H1 (cell line): ENCODE measurements at regions not wholly inside any gene's neighbourhood (a gene's known extent, or its start where the extent isn't known, plus 50 kb on each side); places are given as distances from the start of the nearest gene placed in this dataset.

ENCODE experiments used
- CTCF ChIA-PET: fragments of 300-600 bp; sonication (Branson Sonifier 250); formaldehyde crosslinking; loops from one replicate; lab custom pipeline; 2021; ENCODE audit not compliant: partially characterized antibody; lab: Charles Lee
- POLR2A ChIA-PET: fragments of 300-600 bp; sonication (Branson Sonifier 250); formaldehyde crosslinking; loops from one replicate; lab custom pipeline; 2021; ENCODE audit warnings: inconsistent platforms; ENCODE audit not compliant: partially characterized antibody; lab: Charles Lee
- DNase-seq, 2 experiments: peaks; one replicate each; pipeline versions ENCODE4 v3.0.0 to v3.0.0-alpha.2; 2010 to 2022; ENCODE audit warnings: low spot score in 2 of 2, low read depth in 1 of 2, mixed read lengths in 1 of 2
- FAIRE-seq: peaks from 2 replicates; lab custom pipeline; 2011; peaks lifted over from hg19 to GRCh38; lab: Jason Lieb, UNC
- H2AFZ ChIP-seq: 2 replicates; pipeline ENCODE4 v1.8.1; 2012; ENCODE audit warnings: low read length, inconsistent platforms
- H2AK5ac ChIP-seq: 2 replicates; pipeline ENCODE4 v1.6.1; 2013; ENCODE audit warnings: low read depth, low read length
- H2BK120ac ChIP-seq: replicated peaks from 2 replicates; pipeline ENCODE3; 2013; ENCODE audit warnings: low read depth, low read length, inconsistent platforms
- H2BK12ac ChIP-seq: 2 replicates; pipeline ENCODE4 v1.6.1; 2013; ENCODE audit warnings: low read depth, low read length
- H2BK15ac ChIP-seq: 2 replicates; pipeline ENCODE4 v1.6.1; 2013; ENCODE audit warnings: low read length
- H2BK20ac ChIP-seq: 2 replicates; pipeline ENCODE4 v1.6.1; 2013; ENCODE audit warnings: low read length
- H2BK5ac ChIP-seq: 2 replicates; pipeline ENCODE4 v1.6.1; 2013; ENCODE audit warnings: low read depth, low read length
- H3K14ac ChIP-seq: 2 replicates; pipeline ENCODE4 v1.6.1; 2013; ENCODE audit warnings: inconsistent platforms; ENCODE audit not compliant: insufficient read length
- H3K18ac ChIP-seq: 2 replicates; pipeline ENCODE4 v1.6.1; 2013; ENCODE audit warnings: low read length; ENCODE audit errors: extremely low read depth
- H3K23ac ChIP-seq: 2 replicates; pipeline ENCODE4 v1.6.1; 2013; ENCODE audit warnings: inconsistent platforms; ENCODE audit not compliant: insufficient read length
- H3K23me2 ChIP-seq: 2 replicates; pipeline ENCODE4 v1.6.1; 2013; ENCODE audit warnings: low read depth, low read length
- H3K27ac ChIP-seq: 2 replicates; pipeline ENCODE4 v1.6.1; 2011; ENCODE audit warnings: low read depth, low read length, inconsistent platforms
- H3K27me3 ChIP-seq, 4 experiments: replicated peaks in 1 of 4; 1 replicate in 1 of 4; 2 replicates in 3 of 4; pipeline versions ENCODE4 v1.6.1 to v1.8.1; 2011 to 2013; ENCODE audit warnings: low read length in 3 of 4, mild to moderate bottlenecking in 3 of 4, inconsistent platforms in 2 of 4, mixed read lengths in 2 of 4, moderate library complexity in 1 of 4; ENCODE audit not compliant: control insufficient read depth in 3 of 4, insufficient read depth in 3 of 4; ENCODE audit errors: extremely low read depth in 1 of 4
- H3K36me3 ChIP-seq, 4 experiments: 2 replicates each; pipeline versions ENCODE4 v1.6.1 to v1.8.1; 2011 to 2013; ENCODE audit warnings: mild to moderate bottlenecking in 4 of 4, low read length in 3 of 4, moderate library complexity in 2 of 4, control low read depth in 1 of 4, inconsistent platforms in 1 of 4; ENCODE audit not compliant: insufficient read depth in 4 of 4, control insufficient read depth in 2 of 4
- H3K4ac ChIP-seq: replicated peaks from 2 replicates; pipeline ENCODE3; 2013; ENCODE audit warnings: low read length, low read depth, mixed read lengths, inconsistent platforms; ENCODE audit not compliant: insufficient read length
- H3K4me1 ChIP-seq, 4 experiments: replicated peaks in 1 of 4; 1 replicate in 1 of 4; 2 replicates in 3 of 4; pipeline versions ENCODE4 v1.6.1 to v1.8.1; 2011 to 2013; ENCODE audit warnings: low read length in 3 of 4, inconsistent platforms in 2 of 4, mixed read lengths in 1 of 4; ENCODE audit not compliant: insufficient read depth in 4 of 4, control insufficient read depth in 3 of 4
- H3K4me2 ChIP-seq, 2 experiments: 2 replicates each; pipeline versions ENCODE4 v1.6.1 to v1.8.1; 2011 to 2013; ENCODE audit warnings: low read depth in 2 of 2, low read length in 2 of 2, control low read depth in 1 of 2, inconsistent platforms in 1 of 2, mild to moderate bottlenecking in 1 of 2; ENCODE audit not compliant: insufficient read depth in 1 of 2
- H3K4me3 ChIP-seq, 4 experiments: fragments of 200-600, 300-600 bp in 1 of 4; sonication (generic), shearing (Covaris generic), sonication (Bioruptor Twin) in 1 of 4; 2 replicates each; pipeline versions ENCODE4 v1.5.1 to v1.8.1; 2011 to 2016; ENCODE audit warnings: low read length in 4 of 4, low read depth in 3 of 4, control low read depth in 2 of 4, inconsistent platforms in 2 of 4, mild to moderate bottlenecking in 2 of 4, mixed read lengths in 1 of 4, moderate library complexity in 1 of 4; ENCODE audit not compliant: insufficient read depth in 2 of 4; ENCODE audit errors: extremely low read depth in 1 of 4
- H3K56ac ChIP-seq: replicated peaks from 2 replicates; pipeline ENCODE3; 2013; ENCODE audit warnings: low read depth, mild to moderate bottlenecking, mixed read lengths, low read length, inconsistent platforms; ENCODE audit not compliant: insufficient read length
- H3K79me1 ChIP-seq: 2 replicates; pipeline ENCODE4 v1.6.1; 2013; ENCODE audit warnings: low read depth, low read length, control low read depth
- H3K79me2 ChIP-seq, 2 experiments: 2 replicates each; pipeline versions ENCODE4 v1.6.1 to v1.8.1; 2012 to 2013; ENCODE audit warnings: low read length in 2 of 2, mild to moderate bottlenecking in 2 of 2, inconsistent platforms in 1 of 2; ENCODE audit not compliant: insufficient read depth in 2 of 2, control insufficient read depth in 1 of 2
- H3K9ac ChIP-seq, 4 experiments: replicated peaks in 1 of 4; 1 replicate in 1 of 4; 2 replicates in 3 of 4; pipeline versions ENCODE4 v1.6.1 to v1.8.1; 2011 to 2013; ENCODE audit warnings: low read depth in 3 of 4, low read length in 3 of 4, control low read depth in 2 of 4, mild to moderate bottlenecking in 2 of 4, moderate library complexity in 2 of 4, inconsistent platforms in 1 of 4; ENCODE audit errors: extremely low read depth in 1 of 4
- H3K9me3 ChIP-seq, 2 experiments: 2 replicates each; pipeline versions ENCODE4 v1.6.1 to v1.8.1; 2012 to 2013; ENCODE audit warnings: mild to moderate bottlenecking in 2 of 2, moderate library complexity in 2 of 2, control low read depth in 1 of 2, inconsistent platforms in 1 of 2, low read depth in 1 of 2, low read length in 1 of 2, mixed read lengths in 1 of 2; ENCODE audit not compliant: insufficient read depth in 2 of 2
- H4K20me1 ChIP-seq, 2 experiments: replicated peaks in 1 of 2; 2 replicates each; pipeline versions ENCODE3 to v1.8.1; 2011 to 2013; ENCODE audit warnings: inconsistent platforms in 2 of 2, low read length in 2 of 2, mild to moderate bottlenecking in 1 of 2; ENCODE audit not compliant: insufficient read depth in 2 of 2, control insufficient read depth in 1 of 2
- H4K5ac ChIP-seq: 2 replicates; pipeline ENCODE4 v1.6.1; 2013; ENCODE audit warnings: low read length, low read depth, mixed read lengths, inconsistent platforms; ENCODE audit not compliant: insufficient read length
- H4K8ac ChIP-seq: 2 replicates; pipeline ENCODE4 v1.8.0; 2013; ENCODE audit warnings: mild to moderate bottlenecking, moderate library complexity, low read length, inconsistent platforms; ENCODE audit not compliant: insufficient read depth; ENCODE audit errors: extremely low read depth
- H4K91ac ChIP-seq: replicated peaks from 2 replicates; pipeline ENCODE3; 2013; ENCODE audit warnings: low read length, mixed read lengths, inconsistent platforms; ENCODE audit not compliant: insufficient read length
- CHD1 ChIP-seq: IDR thresholded peaks from 2 replicates; pipeline ENCODE4 v1.6.1; 2012; ENCODE audit warnings: low read depth, low read length, improper control_type of control experiment
- CREB1 ChIP-seq: IDR thresholded peaks from 2 replicates; pipeline ENCODE4 v1.6.1; 2012; ENCODE audit warnings: inconsistent platforms
- EGR1 ChIP-seq: IDR thresholded peaks from 2 replicates; pipeline ENCODE4 v1.6.1; 2011; ENCODE audit warnings: low read depth, low read length, borderline replicate concordance
- GABPA ChIP-seq: IDR thresholded peaks from 2 replicates; pipeline ENCODE4 v1.6.1; 2011; ENCODE audit warnings: mild to moderate bottlenecking, low read length, moderate library complexity, borderline replicate concordance; ENCODE audit not compliant: insufficient read depth
- POLR2A ChIP-seq, 2 experiments: IDR thresholded peaks; 1 replicate in 1 of 2; 2 replicates in 1 of 2; pipeline ENCODE4 v1.6.1; 2011; ENCODE audit warnings: low read depth in 2 of 2, low read length in 2 of 2, mild to moderate bottlenecking in 2 of 2; ENCODE audit errors: control extremely low read depth in 1 of 2
- RAD21 ChIP-seq, 2 experiments: IDR thresholded peaks in 1 of 2; conservative IDR thresholded peaks in 1 of 2; 2 replicates each; pipeline ENCODE4 v1.6.1; 2011; ENCODE audit warnings: low read depth in 2 of 2, low read length in 2 of 2, improper control_type of control experiment in 1 of 2, inconsistent platforms in 1 of 2, mild to moderate bottlenecking in 1 of 2, moderate library complexity in 1 of 2
- SAP30 ChIP-seq: fragments of 300-600 bp; sonication (generic); IDR thresholded peaks from 2 replicates; pipeline ENCODE4 v1.7.1; 2012; ENCODE audit warnings: low read length, moderate library complexity, mild to moderate bottlenecking, inconsistent platforms; ENCODE audit not compliant: insufficient read depth, insufficient replicate concordance
- SP1 ChIP-seq: IDR thresholded peaks from 2 replicates; pipeline ENCODE4 v1.6.1; 2011; ENCODE audit warnings: low read depth, low read length
- TBP ChIP-seq: IDR thresholded peaks from 2 replicates; pipeline ENCODE4 v1.6.1; 2011; ENCODE audit warnings: low read depth, low read length, improper control_type of control experiment
- USF2 ChIP-seq: IDR thresholded peaks from 2 replicates; pipeline ENCODE4 v1.6.1; 2011; ENCODE audit warnings: low read length, improper control_type of control experiment
- WGBS, 2 experiments: shearing (Covaris generic) in 1 of 2; methylation state at CpG; one replicate each; pipeline versions ENCODE4 v1.1.6 to v1.1.7; 2013 to 2015; ENCODE audit warnings: low lambda C conversion rate in 2 of 2, mixed read lengths in 2 of 2, inconsistent platforms in 1 of 2, low coverage in 1 of 2, missing lambda C conversion rate in 1 of 2; ENCODE audit not compliant: insufficient replicate concordance in 2 of 2, insufficient coverage in 1 of 2, insufficient read length in 1 of 2; ENCODE audit errors: extremely low coverage in 1 of 2, missing lambda C conversion rate in 1 of 2; 5-methylcytosine and 5-hydroxymethylcytosine counted together

GRCh38 chr14:104440297-104440956 lies 139.1 kb upstream of the C14orf180 start:
- no peaks in the 10 kb centered on the region for H3K36me3 ChIP-seq
- H3K9ac ChIP-seq = no peak overlapping the region
- no peaks in the 10 kb centered on the region for H3K79me2 ChIP-seq
- no peak overlapping the region for H2BK120ac ChIP-seq
- no peak for FAIRE-seq
- H4K91ac ChIP-seq = no peak overlapping the region
- no peak overlapping the region for H3K18ac ChIP-seq
- 91% methylated on average over 14 of the region's 14 CpGs; no CpG with 5 or more reads in 1 of the 2 experiments for WGBS, 2 experiments
- POLR2A ChIA-PET = no interaction called here
- no peak overlapping the region for H3K27ac ChIP-seq
- no peak overlapping the region for H3K14ac ChIP-seq
- peaks cover 0 to 23% (median 16%) of the 10 kb centered on the region in 4 experiments; a peak in 6 of 7 replicates for H3K4me1 ChIP-seq
- H2BK20ac ChIP-seq = no peak overlapping the region
- peaks cover 0 to 3% of the 10 kb centered on the region in 2 experiments for H4K20me1 ChIP-seq
- H3K9me3 ChIP-seq = no peaks in the 10 kb centered on the region
- no peak for DNase-seq
- no peaks in the 10 kb centered on the region for H3K27me3 ChIP-seq
- no peak overlapping the region for H2BK15ac ChIP-seq
- H2BK5ac ChIP-seq = no peak overlapping the region
- CTCF ChIA-PET = interaction anchor here (1.1 to 4.0 kb wide), 3 partner anchors 14 to 70 kb away, joined by 3 to 17 read pairs (median 3); no protein-coding TSS in a partner anchor
- no peak overlapping the region for H3K56ac ChIP-seq
- no peak overlapping the region for H3K4me2 ChIP-seq
- no peaks in the 10 kb centered on the region for H3K79me1 ChIP-seq
- no peak overlapping the region for H3K23ac ChIP-seq
- H4K5ac ChIP-seq = no peak overlapping the region
- H2AFZ ChIP-seq = no peak overlapping the region
- H3K23me2 ChIP-seq = peaks cover 6% of the 10 kb centered on the region; the same call in 1 of the 2 replicates
- no peak overlapping the region for H3K4ac ChIP-seq
- no peak overlapping the region for H3K4me3 ChIP-seq
- no peak overlapping the region for H2BK12ac ChIP-seq
- no peak overlapping the region for H2AK5ac ChIP-seq
- H4K8ac ChIP-seq = no peak overlapping the region
- TF ChIP-seq USF2 (no peak), RAD21 (IDR thresholded peaks at IDR 0.05 in 1 of 2, conservative IDR thresholded peaks at IDR 0.05 in 1 of 2; ENCODE audit: low read depth in 2 of 2, low read length in 2 of 2) (no peak), CREB1 (no peak), SP1 (no peak), GABPA (no peak), CHD1 (no peak), POLR2A (IDR thresholded peaks at IDR 0.05; ENCODE audit: control extremely low read depth in 1 of 2, low read depth in 2 of 2, low read length in 2 of 2) (no peak), EGR1 (no peak), SAP30 (no peak), TBP (no peak)
